Trophoblast cell (in vitro differentiated cells and primary cell): ENCODE measurements at regions not wholly inside any gene's neighbourhood (a gene's known extent, or its start where the extent isn't known, plus 50 kb on each side); places are given as distances from the start of the nearest gene placed in this dataset.

Experiments
- DNase-seq, 2 donors: peaks; one replicate each; pipeline ENCODE4 v3.0.0-alpha.2; 2016
- H2AFZ ChIP-seq: 2 replicates; pipeline ENCODE4 v1.6.1; 2013; ENCODE audit warnings: low read length, moderate library complexity, mild to moderate bottlenecking; ENCODE audit not compliant: insufficient read depth, poor library complexity
- H2AK5ac ChIP-seq: 2 replicates; pipeline ENCODE4 v1.6.1; 2013; ENCODE audit warnings: mild to moderate bottlenecking, low read length
- H2BK120ac ChIP-seq: 2 replicates; pipeline ENCODE4 v1.6.1; 2013; ENCODE audit warnings: low read length, mild to moderate bottlenecking, moderate library complexity; ENCODE audit not compliant: insufficient read depth, poor library complexity
- H2BK12ac ChIP-seq: 2 replicates; pipeline ENCODE4 v1.6.1; 2013; ENCODE audit warnings: mild to moderate bottlenecking, low read length, moderate library complexity
- H2BK5ac ChIP-seq: 2 replicates; pipeline ENCODE4 v1.6.1; 2013; ENCODE audit warnings: low read length, low read depth, moderate library complexity, mild to moderate bottlenecking; ENCODE audit not compliant: poor library complexity
- H3K14ac ChIP-seq: 2 replicates; pipeline ENCODE4 v1.6.1; 2013; ENCODE audit warnings: mild to moderate bottlenecking, low read length
- H3K18ac ChIP-seq: 2 replicates; pipeline ENCODE4 v1.6.1; 2013; ENCODE audit warnings: mild to moderate bottlenecking, low read length
- H3K23ac ChIP-seq: 2 replicates; pipeline ENCODE4 v1.6.1; 2013; ENCODE audit warnings: low read length
- H3K27ac ChIP-seq: 2 replicates; pipeline ENCODE4 v1.5.1; 2013; ENCODE audit warnings: low read depth, mild to moderate bottlenecking, inconsistent platforms, low read length, moderate library complexity
- H3K27me3 ChIP-seq: 2 replicates; pipeline ENCODE4 v1.6.1; 2013; ENCODE audit warnings: inconsistent platforms, mild to moderate bottlenecking, low read length, moderate library complexity; ENCODE audit not compliant: insufficient read depth
- H3K36me3 ChIP-seq, 2 experiments: 1 replicate in 1 of 2; 2 replicates in 1 of 2; pipeline ENCODE4 v1.6.1; 2013; ENCODE audit warnings: low read length in 2 of 2, mild to moderate bottlenecking in 2 of 2, moderate library complexity in 1 of 2; ENCODE audit not compliant: insufficient read depth in 2 of 2, control insufficient read depth in 1 of 2
- H3K4ac ChIP-seq: 2 replicates; pipeline ENCODE4 v1.6.1; 2013; ENCODE audit warnings: low read depth, mild to moderate bottlenecking, low read length, moderate library complexity
- H3K4me1 ChIP-seq, 2 experiments: 1 replicate in 1 of 2; 2 replicates in 1 of 2; pipeline ENCODE4 v1.6.1; 2013; ENCODE audit warnings: low read length in 2 of 2, mild to moderate bottlenecking in 2 of 2, moderate library complexity in 1 of 2; ENCODE audit not compliant: insufficient read depth in 2 of 2, control insufficient read depth in 1 of 2
- H3K4me2 ChIP-seq: 2 replicates; pipeline ENCODE4 v1.6.1; 2013; ENCODE audit warnings: inconsistent platforms, mild to moderate bottlenecking, low read length, moderate library complexity
- H3K4me3 ChIP-seq: 2 replicates; pipeline ENCODE4 v1.5.1; 2013; ENCODE audit warnings: mild to moderate bottlenecking, low read depth, low read length, inconsistent platforms
- H3K79me1 ChIP-seq: one replicate; pipeline ENCODE4 v1.6.1; 2013; ENCODE audit warnings: low read length
- H3K79me2 ChIP-seq: 2 replicates; pipeline ENCODE4 v1.6.1; 2013; ENCODE audit warnings: low read length, mild to moderate bottlenecking; ENCODE audit not compliant: control insufficient read depth, insufficient read depth, poor library complexity
- H3K9ac ChIP-seq: 2 replicates; pipeline ENCODE4 v1.6.1; 2013; ENCODE audit warnings: mild to moderate bottlenecking, low read length
- H3K9me3 ChIP-seq: 2 replicates; pipeline ENCODE4 v1.6.1; 2013; ENCODE audit warnings: low read depth, mild to moderate bottlenecking, control low read depth, inconsistent platforms, low read length; ENCODE audit not compliant: insufficient read depth
- H4K12ac ChIP-seq: 2 replicates; pipeline ENCODE4 v1.6.1; 2013; ENCODE audit warnings: low read depth, mild to moderate bottlenecking, low read length, moderate library complexity
- H4K8ac ChIP-seq: 2 replicates; pipeline ENCODE4 v1.6.1; 2013; ENCODE audit warnings: low read depth, mild to moderate bottlenecking, low read length, moderate library complexity
- H4K91ac ChIP-seq: one replicate; pipeline ENCODE4 v1.6.1; 2013; ENCODE audit warnings: low read depth, mild to moderate bottlenecking, low read length, moderate library complexity
- WGBS: extraction: QIAGEN DNeasy Blood & Tissue Kit; methylation state at CpG from one replicate; pipeline ENCODE4 v1.1.7; 2013; ENCODE audit warnings: missing lambda C conversion rate; ENCODE audit not compliant: insufficient read length, insufficient coverage; ENCODE audit errors: extremely low coverage; 5-methylcytosine and 5-hydroxymethylcytosine counted together

GRCh38 chr9:19698960-19699359, 89.9 kb downstream of the SLC24A2 start:
- no peak overlapping the region for H3K27ac ChIP-seq
- H3K79me2 ChIP-seq = no peaks in the 10 kb centered on the region
- H2AK5ac ChIP-seq = no peak overlapping the region
- H4K91ac ChIP-seq = no peak overlapping the region
- no peak overlapping the region for H3K4me3 ChIP-seq
- no peak overlapping the region for H3K23ac ChIP-seq
- H4K8ac ChIP-seq = no peak overlapping the region
- H3K9me3 ChIP-seq = no peaks in the 10 kb centered on the region
- no peak overlapping the region for H3K14ac ChIP-seq
- WGBS = no CpG with 5 or more reads among the region's 3 CpGs
- no peak overlapping the region for H2BK120ac ChIP-seq
- no peak overlapping the region for H4K12ac ChIP-seq
- no peaks in the 10 kb centered on the region for H3K4me1 ChIP-seq
- H3K4me2 ChIP-seq = no peak overlapping the region
- H3K4ac ChIP-seq = no peak overlapping the region
- H3K18ac ChIP-seq = no peak overlapping the region
- no peaks in the 10 kb centered on the region for H3K27me3 ChIP-seq
- no peak overlapping the region for H3K9ac ChIP-seq
- no peak overlapping the region for H2BK12ac ChIP-seq
- no peak overlapping the region for H2BK5ac ChIP-seq
- no peak overlapping the region for H2AFZ ChIP-seq
- H3K36me3 ChIP-seq = no peaks in the 10 kb centered on the region
- no peaks in the 10 kb centered on the region for H3K79me1 ChIP-seq
- DNase-seq = no peak

- Histone ChIP-seq H2AK5ac (no peak overlapping the region), H3K36me3 (no peaks in the 10 kb centered on the region)
Observed at GRCh38 chr9:19694601-19695000, 94.2 kb downstream of the SLC24A2 start.

GRCh38 chr9:19690128-19690527, 98.7 kb downstream of the SLC24A2 start:
- H3K4me2 ChIP-seq = no peak overlapping the region
- H3K79me1 ChIP-seq = no peaks in the 10 kb centered on the region
- no peak overlapping the region for H3K14ac ChIP-seq
- no peaks in the 10 kb centered on the region for H3K79me2 ChIP-seq
- H3K23ac ChIP-seq = no peak overlapping the region
- H3K18ac ChIP-seq = no peak overlapping the region
- no peak overlapping the region for H3K4me3 ChIP-seq
- H3K9ac ChIP-seq = no peak overlapping the region
- DNase-seq = no peak
- H3K36me3 ChIP-seq = no peaks in the 10 kb centered on the region
- WGBS = no CpG with 5 or more reads among the region's 5 CpGs
- H4K91ac ChIP-seq = no peak overlapping the region
- H3K9me3 ChIP-seq = no peaks in the 10 kb centered on the region
- H2AFZ ChIP-seq = no peak overlapping the region
- no peak overlapping the region for H2AK5ac ChIP-seq
- H2BK5ac ChIP-seq = no peak overlapping the region
- no peak overlapping the region for H2BK12ac ChIP-seq
- no peak overlapping the region for H2BK120ac ChIP-seq
- H4K12ac ChIP-seq = no peak overlapping the region
- H3K4me1 ChIP-seq = no peaks in the 10 kb centered on the region
- no peak overlapping the region for H3K4ac ChIP-seq
- no peaks in the 10 kb centered on the region for H3K27me3 ChIP-seq
- no peak overlapping the region for H4K8ac ChIP-seq
- no peak overlapping the region for H3K27ac ChIP-seq

More at GRCh38 chr9:19694601-19695000, 94.2 kb downstream of the SLC24A2 start:
- no CpG with 5 or more reads among the region's 3 CpGs for WGBS
- no peak overlapping the region for H3K4ac ChIP-seq
- H3K14ac ChIP-seq = no peak overlapping the region
- H3K4me3 ChIP-seq = no peak overlapping the region
- H3K79me1 ChIP-seq = no peaks in the 10 kb centered on the region
- no peak overlapping the region for H2BK5ac ChIP-seq
- DNase-seq = no peak
- no peaks in the 10 kb centered on the region for H3K79me2 ChIP-seq
- no peak overlapping the region for H3K18ac ChIP-seq
- no peaks in the 10 kb centered on the region for H3K27me3 ChIP-seq
- H3K9ac ChIP-seq = no peak overlapping the region
- H4K12ac ChIP-seq = no peak overlapping the region
- no peak overlapping the region for H2BK120ac ChIP-seq
- no peak overlapping the region for H3K27ac ChIP-seq
- no peak overlapping the region for H2AFZ ChIP-seq
- no peak overlapping the region for H3K4me2 ChIP-seq
- H2BK12ac ChIP-seq = no peak overlapping the region
- H3K4me1 ChIP-seq = no peaks in the 10 kb centered on the region
- H3K9me3 ChIP-seq = no peaks in the 10 kb centered on the region
- no peak overlapping the region for H4K8ac ChIP-seq
- H4K91ac ChIP-seq = no peak overlapping the region
- H3K23ac ChIP-seq = no peak overlapping the region

- Histone ChIP-seq H2BK5ac (no peak overlapping the region), H3K36me3 (no peaks in the 10 kb centered on the region), H3K4me3 (no peak overlapping the region), H2AK5ac (no peak overlapping the region), H3K9me3 (no peaks in the 10 kb centered on the region), H3K23ac (no peak overlapping the region), H3K79me2 (no peaks in the 10 kb centered on the region), H3K27ac (no peak overlapping the region), H2BK12ac (no peak overlapping the region), H4K12ac (no peak overlapping the region), H3K14ac (no peak overlapping the region), H3K9ac (no peak overlapping the region), H3K4me1 (no peaks in the 10 kb centered on the region), H3K4ac (no peak overlapping the region), H3K18ac (no peak overlapping the region), H3K4me2 (no peak overlapping the region), H3K79me1 (no peaks in the 10 kb centered on the region), H2BK120ac (no peak overlapping the region), H3K27me3 (no peaks in the 10 kb centered on the region), H2AFZ (no peak overlapping the region), H4K8ac (no peak overlapping the region), H4K91ac (no peak overlapping the region)
- no CpG with 5 or more reads among the region's 4 CpGs for WGBS
- no peak for DNase-seq
Observed at GRCh38 chr9:19689328-19690101, 99.3 kb downstream of the SLC24A2 start.
